MG63 (cell line): ENCODE measurements at regions not wholly inside any gene's neighbourhood (a gene's known extent, or its start where the extent isn't known, plus 50 kb on each side); places are given as distances from the start of the nearest gene placed in this dataset.
A peak's percentile ranks its signal among the peaks of the same experiment; 100 is the strongest.

ENCODE experiments used
- DNase-seq: peaks from one replicate; pipeline ENCODE4 v3.0.0-alpha.2; 2020
- H3K27me3 ChIP-seq: fragments of 250-450 bp; sonication (Bioruptor Pico); 2 replicates; pipeline ENCODE4 v1.5.1; 2020; ENCODE audit warnings: mild to moderate bottlenecking, moderate library complexity
- H3K36me3 ChIP-seq: fragments of 250-450 bp; sonication (Bioruptor Pico); 2 replicates; pipeline ENCODE4 v1.5.1; 2020; ENCODE audit warnings: mild to moderate bottlenecking, moderate library complexity
- H3K4me3 ChIP-seq: fragments of 250-450 bp; sonication (Bioruptor Pico); 2 replicates; pipeline ENCODE4 v1.5.1; 2020; ENCODE audit warnings: mild to moderate bottlenecking, moderate library complexity
- H3K9me3 ChIP-seq: fragments of 250-450 bp; sonication (Bioruptor Pico); 2 replicates; pipeline ENCODE4 v1.5.1; 2020; ENCODE audit warnings: mild to moderate bottlenecking, moderate library complexity

GRCh38 chr18:61734396-61734795, 158.4 kb downstream of the RNF152 start:
- Histone ChIP-seq H3K9me3 (no peaks in the 10 kb centered on the region), H3K4me3 (no peak overlapping the region), H3K36me3 (no peaks in the 10 kb centered on the region), H3K27me3 (no peaks in the 10 kb centered on the region)
- no peak for DNase-seq

GRCh38 chr18:61732854-61733253, 160.0 kb downstream of the RNF152 start:
- no peaks in the 10 kb centered on the region for H3K36me3 ChIP-seq
- no peaks in the 10 kb centered on the region for H3K9me3 ChIP-seq
- no peak for DNase-seq
- H3K27me3 ChIP-seq, result no peaks in the 10 kb centered on the region
- no peak overlapping the region for H3K4me3 ChIP-seq

GRCh38 chr18:61731693-61732376, 161.0 kb downstream of the RNF152 start:
- Histone ChIP-seq H3K36me3 (no peaks in the 10 kb centered on the region), H3K27me3 (no peaks in the 10 kb centered on the region), H3K9me3 (no peaks in the 10 kb centered on the region), H3K4me3 (no peak overlapping the region)
- DNase-seq, result peak; percentile 11

- no peak overlapping the region for H3K4me3 ChIP-seq
- no peaks in the 10 kb centered on the region for H3K27me3 ChIP-seq
- H3K36me3 ChIP-seq, result no peaks in the 10 kb centered on the region
- no peaks in the 10 kb centered on the region for H3K9me3 ChIP-seq
- no peak for DNase-seq
Measured at GRCh38 chr18:61731178-61731577, 161.6 kb downstream of the RNF152 start.

GRCh38 chr18:61729322-61729721, 163.5 kb downstream of the RNF152 start:
- Histone ChIP-seq H3K4me3 (no peak overlapping the region), H3K9me3 (peaks cover 3% of the 10 kb centered on the region; the same call in 1 of the 2 replicates), H3K36me3 (no peaks in the 10 kb centered on the region), H3K27me3 (no peaks in the 10 kb centered on the region)
- no peak for DNase-seq

GRCh38 chr18:61727241-61728193, 165.3 kb downstream of the RNF152 start:
- no peak overlapping the region for H3K4me3 ChIP-seq
- H3K36me3 ChIP-seq, result no peaks in the 10 kb centered on the region

GRCh38 chr18:61724532-61724931, 168.3 kb downstream of the RNF152 start:
- no peaks in the 10 kb centered on the region for H3K36me3 ChIP-seq
- no peak overlapping the region for H3K4me3 ChIP-seq
- peaks cover 3% of the 10 kb centered on the region; the same call in 1 of the 2 replicates for H3K9me3 ChIP-seq
- H3K27me3 ChIP-seq, result no peaks in the 10 kb centered on the region
- no peak for DNase-seq

More at GRCh38 chr18:61727241-61728193, 165.3 kb downstream of the RNF152 start:
- DNase-seq, result no peak
- H3K9me3 ChIP-seq, result peaks cover 3% of the 10 kb centered on the region; the same call in 1 of the 2 replicates
- no peaks in the 10 kb centered on the region for H3K27me3 ChIP-seq

- Histone ChIP-seq H3K9me3 (peaks cover 3% of the 10 kb centered on the region; the same call in 1 of the 2 replicates), H3K27me3 (no peaks in the 10 kb centered on the region), H3K4me3 (no peak overlapping the region), H3K36me3 (no peaks in the 10 kb centered on the region)
- no peak for DNase-seq
Measured at GRCh38 chr18:61722247-61722646, 170.6 kb downstream of the RNF152 start.

- no peak overlapping the region for H3K4me3 ChIP-seq
- H3K9me3 ChIP-seq, result peaks cover 2% of the 10 kb centered on the region; the same call in 1 of the 2 replicates
- no peaks in the 10 kb centered on the region for H3K36me3 ChIP-seq
- no peak for DNase-seq
- no peaks in the 10 kb centered on the region for H3K27me3 ChIP-seq
Measured at GRCh38 chr18:61720496-61720895, 172.3 kb downstream of the RNF152 start.

GRCh38 chr18:61719671-61720070, 173.1 kb downstream of the RNF152 start:
- no peaks in the 10 kb centered on the region for H3K36me3 ChIP-seq
- DNase-seq, result no peak
- H3K27me3 ChIP-seq, result no peaks in the 10 kb centered on the region
- H3K4me3 ChIP-seq, result no peak overlapping the region
- H3K9me3 ChIP-seq, result no peaks in the 10 kb centered on the region

GRCh38 chr18:61718944-61719343, 173.9 kb downstream of the RNF152 start:
- no peaks in the 10 kb centered on the region for H3K9me3 ChIP-seq
- no peak overlapping the region for H3K4me3 ChIP-seq
- no peaks in the 10 kb centered on the region for H3K36me3 ChIP-seq
- H3K27me3 ChIP-seq, result no peaks in the 10 kb centered on the region
- no peak for DNase-seq

- H3K36me3 ChIP-seq, result no peaks in the 10 kb centered on the region
- no peaks in the 10 kb centered on the region for H3K27me3 ChIP-seq
- H3K4me3 ChIP-seq, result no peak overlapping the region
- no peak for DNase-seq
- no peaks in the 10 kb centered on the region for H3K9me3 ChIP-seq
Measured at GRCh38 chr18:61714421-61714820, 178.4 kb downstream of the RNF152 start.

- Histone ChIP-seq H3K9me3 (no peaks in the 10 kb centered on the region), H3K36me3 (no peaks in the 10 kb centered on the region), H3K4me3 (no peak overlapping the region), H3K27me3 (no peaks in the 10 kb centered on the region)
- no peak for DNase-seq
Measured at GRCh38 chr18:61713502-61713901, 179.3 kb downstream of the RNF152 start.

GRCh38 chr18:61710082-61710620, 182.7 kb downstream of the RNF152 start:
- Histone ChIP-seq H3K4me3 (no peak overlapping the region), H3K36me3 (no peaks in the 10 kb centered on the region), H3K27me3 (no peaks in the 10 kb centered on the region), H3K9me3 (no peaks in the 10 kb centered on the region)
- no peak for DNase-seq

- H3K9me3 ChIP-seq, result peaks cover 9% of the 10 kb centered on the region
- H3K36me3 ChIP-seq, result no peaks in the 10 kb centered on the region
- no peak for DNase-seq
- H3K27me3 ChIP-seq, result no peaks in the 10 kb centered on the region
- H3K4me3 ChIP-seq, result no peak overlapping the region
Measured at GRCh38 chr18:61706276-61706915, 186.4 kb downstream of the RNF152 start.

GRCh38 chr18:61703508-61703907, 189.3 kb downstream of the RNF152 start:
- peaks cover 11% of the 10 kb centered on the region for H3K9me3 ChIP-seq
- H3K36me3 ChIP-seq, result no peaks in the 10 kb centered on the region
- H3K4me3 ChIP-seq, result no peak overlapping the region
- no peaks in the 10 kb centered on the region for H3K27me3 ChIP-seq
- no peak for DNase-seq

- H3K36me3 ChIP-seq, result no peaks in the 10 kb centered on the region
- peak; percentile 27 for DNase-seq
- no peak overlapping the region for H3K4me3 ChIP-seq
- H3K27me3 ChIP-seq, result no peaks in the 10 kb centered on the region
- H3K9me3 ChIP-seq, result peaks cover 11% of the 10 kb centered on the region
Measured at GRCh38 chr18:61702007-61702406, 190.8 kb downstream of the RNF152 start.
